ENCODE measurements at regions not wholly inside any gene's neighbourhood (a gene's known extent, or its start where the extent isn't known, plus 50 kb on each side); places are given as distances from the start of the nearest gene placed in this dataset.

- H3K27me3 Mint-ChIP-seq: no peaks in the 10 kb centered on the region
- H3K9me3 Mint-ChIP-seq: peaks cover 15 to 30% (median 26%) of the 10 kb centered on the region in 3 donors
- ChIA-PET POLR2A (no interaction called here), CTCF (no interaction called here)
- Histone ChIP-seq H3K36me3 (ENCODE audit: control insufficient read depth in 2 of 2, extremely low read depth in 1 of 2, insufficient read depth in 1 of 2, low read length in 1 of 2) (no peaks in the 10 kb centered on the region), H3K27ac (ENCODE audit: low read length) (no peak overlapping the region), H3K27me3 (replicated peaks in 1 of 2; ENCODE audit: control insufficient read depth in 2 of 2, extremely low read depth in 1 of 2, insufficient read depth in 2 of 2, low read length in 1 of 2) (no peaks in the 10 kb centered on the region), H3K4me3 (ENCODE audit: control insufficient read depth in 1 of 2, extremely low read depth in 1 of 2, low read length in 1 of 2) (no peak overlapping the region), H3K9me3 (no peaks in the 10 kb centered on the region), H3K4me1 (ENCODE audit: control insufficient read depth in 1 of 2, extremely low read depth in 1 of 2, insufficient read depth in 2 of 2, low read length in 2 of 2) (no peaks in the 10 kb centered on the region)
- no peak overlapping the region for H3K27ac Mint-ChIP-seq
- H3K36me3 Mint-ChIP-seq: no peaks in the 10 kb centered on the region
- H3K4me3 Mint-ChIP-seq: no peak overlapping the region
- no peaks in the 10 kb centered on the region for H3K4me1 Mint-ChIP-seq
- no peak for ATAC-seq (replicated peaks in 1 of 4)
- WGBS (ENCODE audit: insufficient coverage): 77% methylated on average over 1 of the region's 3 CpGs
- DNase-seq: no peak
Measured at GRCh38 chr2:180334514-180334913, 327.4 kb upstream of the CWC22 start.

- H3K4me1 Mint-ChIP-seq: no peaks in the 10 kb centered on the region
- no peaks in the 10 kb centered on the region for H3K9me3 ChIP-seq
- no peak overlapping the region for H3K4me3 ChIP-seq (ENCODE audit: control insufficient read depth in 1 of 2, extremely low read depth in 1 of 2, low read length in 1 of 2)
- H3K36me3 ChIP-seq (ENCODE audit: control insufficient read depth in 2 of 2, extremely low read depth in 1 of 2, insufficient read depth in 1 of 2, low read length in 1 of 2): no peaks in the 10 kb centered on the region
- H3K36me3 Mint-ChIP-seq: no peaks in the 10 kb centered on the region
- DNase-seq: no peak
- H3K27ac Mint-ChIP-seq: no peak overlapping the region
- no peaks in the 10 kb centered on the region for H3K4me1 ChIP-seq (ENCODE audit: control insufficient read depth in 1 of 2, extremely low read depth in 1 of 2, insufficient read depth in 2 of 2, low read length in 2 of 2)
- no peak overlapping the region for H3K4me3 Mint-ChIP-seq
- no peaks in the 10 kb centered on the region for H3K27me3 Mint-ChIP-seq
- no CpG with 5 or more reads among the region's 1 CpG for WGBS (ENCODE audit: insufficient coverage)
- ChIA-PET POLR2A (no interaction called here), CTCF (no interaction called here)
- peaks cover 3 to 18% (median 4%) of the 10 kb centered on the region in 3 donors for H3K9me3 Mint-ChIP-seq
- no peak for ATAC-seq (replicated peaks in 1 of 4)
- H3K27ac ChIP-seq (ENCODE audit: low read length): no peak overlapping the region
- H3K27me3 ChIP-seq (replicated peaks in 1 of 2; ENCODE audit: control insufficient read depth in 2 of 2, extremely low read depth in 1 of 2, insufficient read depth in 2 of 2, low read length in 1 of 2): no peaks in the 10 kb centered on the region
Measured at GRCh38 chr2:180328795-180329422, 321.8 kb upstream of the CWC22 start.

GRCh38 chr2:180327185-180327584 is 320.1 kb upstream of the CWC22 start:
- H3K9me3 ChIP-seq: no peaks in the 10 kb centered on the region
- no peaks in the 10 kb centered on the region for H3K36me3 ChIP-seq (ENCODE audit: control insufficient read depth in 2 of 2, extremely low read depth in 1 of 2, insufficient read depth in 1 of 2, low read length in 1 of 2)
- H3K27me3 ChIP-seq (replicated peaks in 1 of 2; ENCODE audit: control insufficient read depth in 2 of 2, extremely low read depth in 1 of 2, insufficient read depth in 2 of 2, low read length in 1 of 2): no peaks in the 10 kb centered on the region
- Mint-ChIP-seq H3K9me3 (peaks cover 0 to 18% (median 4%) of the 10 kb centered on the region in 3 donors), H3K27ac (no peak overlapping the region), H3K36me3 (no peaks in the 10 kb centered on the region), H3K4me3 (no peak overlapping the region), H3K4me1 (no peaks in the 10 kb centered on the region), H3K27me3 (no peaks in the 10 kb centered on the region)
- ChIA-PET POLR2A (no interaction called here), CTCF (no interaction called here)
- no peaks in the 10 kb centered on the region for H3K4me1 ChIP-seq (ENCODE audit: control insufficient read depth in 1 of 2, extremely low read depth in 1 of 2, insufficient read depth in 2 of 2, low read length in 2 of 2)
- DNase-seq: no peak
- no peak overlapping the region for H3K4me3 ChIP-seq (ENCODE audit: control insufficient read depth in 1 of 2, extremely low read depth in 1 of 2, low read length in 1 of 2)
- ATAC-seq (replicated peaks in 1 of 4): no peak
- no peak overlapping the region for H3K27ac ChIP-seq (ENCODE audit: low read length)

GRCh38 chr2:180325416-180326120 is 318.5 kb upstream of the CWC22 start:
- ChIA-PET CTCF (no interaction called here), POLR2A (no interaction called here)
- Mint-ChIP-seq H3K9me3 (peaks cover 0 to 19% (median 5%) of the 10 kb centered on the region in 3 donors), H3K4me1 (no peaks in the 10 kb centered on the region), H3K36me3 (no peaks in the 10 kb centered on the region), H3K27ac (no peak overlapping the region), H3K27me3 (no peaks in the 10 kb centered on the region), H3K4me3 (no peak overlapping the region)
- H3K27me3 ChIP-seq (replicated peaks in 1 of 2; ENCODE audit: control insufficient read depth in 2 of 2, extremely low read depth in 1 of 2, insufficient read depth in 2 of 2, low read length in 1 of 2): no peaks in the 10 kb centered on the region
- no peak overlapping the region for H3K4me3 ChIP-seq (ENCODE audit: control insufficient read depth in 1 of 2, extremely low read depth in 1 of 2, low read length in 1 of 2)
- no CpG with 5 or more reads among the region's 2 CpGs for WGBS (ENCODE audit: insufficient coverage)
- no peaks in the 10 kb centered on the region for H3K4me1 ChIP-seq (ENCODE audit: control insufficient read depth in 1 of 2, extremely low read depth in 1 of 2, insufficient read depth in 2 of 2, low read length in 2 of 2)
- no peak for DNase-seq
- H3K9me3 ChIP-seq: no peaks in the 10 kb centered on the region
- H3K27ac ChIP-seq (ENCODE audit: low read length): no peak overlapping the region
- ATAC-seq (replicated peaks in 1 of 4): no peak
- H3K36me3 ChIP-seq (ENCODE audit: control insufficient read depth in 2 of 2, extremely low read depth in 1 of 2, insufficient read depth in 1 of 2, low read length in 1 of 2): no peaks in the 10 kb centered on the region

- Histone ChIP-seq H3K27ac (ENCODE audit: low read length) (no peak overlapping the region), H3K36me3 (ENCODE audit: control insufficient read depth in 2 of 2, extremely low read depth in 1 of 2, insufficient read depth in 1 of 2, low read length in 1 of 2) (no peaks in the 10 kb centered on the region), H3K9me3 (no peaks in the 10 kb centered on the region), H3K4me3 (ENCODE audit: control insufficient read depth in 1 of 2, extremely low read depth in 1 of 2, low read length in 1 of 2) (no peak overlapping the region), H3K4me1 (ENCODE audit: control insufficient read depth in 1 of 2, extremely low read depth in 1 of 2, insufficient read depth in 2 of 2, low read length in 2 of 2) (no peaks in the 10 kb centered on the region), H3K27me3 (replicated peaks in 1 of 2; ENCODE audit: control insufficient read depth in 2 of 2, extremely low read depth in 1 of 2, insufficient read depth in 2 of 2, low read length in 1 of 2) (no peaks in the 10 kb centered on the region)
- Mint-ChIP-seq H3K4me1 (no peaks in the 10 kb centered on the region), H3K4me3 (no peak overlapping the region), H3K27ac (no peak overlapping the region), H3K36me3 (no peaks in the 10 kb centered on the region), H3K9me3 (peaks cover 0 to 13% (median 5%) of the 10 kb centered on the region in 3 donors), H3K27me3 (no peaks in the 10 kb centered on the region)
- no peak for ATAC-seq (replicated peaks in 1 of 4)
- no peak for DNase-seq
- POLR2A ChIA-PET: no interaction called here
- CTCF ChIA-PET: no interaction called here
Measured at GRCh38 chr2:180324182-180324581, 317.1 kb upstream of the CWC22 start.

GRCh38 chr2:180322781-180323180 is 315.7 kb upstream of the CWC22 start:
- H3K27ac ChIP-seq (ENCODE audit: low read length): no peak overlapping the region
- H3K27ac Mint-ChIP-seq: no peak overlapping the region
- H3K36me3 ChIP-seq (ENCODE audit: control insufficient read depth in 2 of 2, extremely low read depth in 1 of 2, insufficient read depth in 1 of 2, low read length in 1 of 2): no peaks in the 10 kb centered on the region
- H3K4me3 Mint-ChIP-seq: no peak overlapping the region
- H3K27me3 ChIP-seq (replicated peaks in 1 of 2; ENCODE audit: control insufficient read depth in 2 of 2, extremely low read depth in 1 of 2, insufficient read depth in 2 of 2, low read length in 1 of 2): no peaks in the 10 kb centered on the region
- peaks cover 0 to 13% (median 5%) of the 10 kb centered on the region in 3 donors for H3K9me3 Mint-ChIP-seq
- no peaks in the 10 kb centered on the region for H3K9me3 ChIP-seq
- no peaks in the 10 kb centered on the region for H3K4me1 ChIP-seq (ENCODE audit: control insufficient read depth in 1 of 2, extremely low read depth in 1 of 2, insufficient read depth in 2 of 2, low read length in 2 of 2)
- POLR2A ChIA-PET: no interaction called here
- H3K4me3 ChIP-seq (ENCODE audit: control insufficient read depth in 1 of 2, extremely low read depth in 1 of 2, low read length in 1 of 2): no peak overlapping the region
- H3K36me3 Mint-ChIP-seq: no peaks in the 10 kb centered on the region
- no peak for DNase-seq
- H3K27me3 Mint-ChIP-seq: no peaks in the 10 kb centered on the region
- ATAC-seq (replicated peaks in 1 of 4): no peak
- CTCF ChIA-PET: no interaction called here
- no peaks in the 10 kb centered on the region for H3K4me1 Mint-ChIP-seq
